Right renal pelvis (tissue), 4 donors: ENCODE measurements at regions not wholly inside any gene's neighbourhood (a gene's known extent, or its start where the extent isn't known, plus 50 kb on each side); places are given as distances from the start of the nearest gene placed in this dataset.

Experiments
- DNase-seq, 4 donors: peaks; one replicate each; pipeline ENCODE4 v3.0.0-alpha.2; 2013; ENCODE audit warnings: low read depth in 4 of 4, low spot score in 3 of 4, missing footprints in 1 of 4

GRCh38 chr6:25035512-25036435 lies 100.0 kb upstream of the RIPOR2 start:
- DNase-seq = no peak

GRCh38 chr6:25036461-25036860 lies 100.7 kb upstream of the RIPOR2 start:
- DNase-seq = no peak

- DNase-seq = no peak
Measured at GRCh38 chr6:25038300-25038699, 102.5 kb upstream of the RIPOR2 start.

GRCh38 chr6:25038999-25039398 lies 103.2 kb upstream of the RIPOR2 start:
- DNase-seq = no peak

GRCh38 chr6:25041485-25042035 lies 105.8 kb upstream of the RIPOR2 start:
- DNase-seq = no peak

- DNase-seq = no peak
Measured at GRCh38 chr6:25042036-25042521, 106.3 kb upstream of the RIPOR2 start.

- DNase-seq = no peak
Measured at GRCh38 chr6:25042536-25042935, 106.8 kb upstream of the RIPOR2 start.

GRCh38 chr6:25042984-25043725 lies 107.4 kb upstream of the RIPOR2 start:
- DNase-seq = no peak

- no peak for DNase-seq
Measured at GRCh38 chr6:25043892-25044291, 108.1 kb upstream of the RIPOR2 start.

- no peak for DNase-seq
Measured at GRCh38 chr6:25046942-25047341, 111.2 kb upstream of the RIPOR2 start.

GRCh38 chr6:25050356-25050755 lies 114.6 kb upstream of the RIPOR2 start:
- no peak for DNase-seq

GRCh38 chr6:25051083-25051482 lies 115.3 kb upstream of the RIPOR2 start:
- no peak for DNase-seq

GRCh38 chr6:25052181-25052580 lies 116.4 kb upstream of the RIPOR2 start:
- DNase-seq = no peak

GRCh38 chr6:25053875-25054371 lies 118.2 kb upstream of the RIPOR2 start:
- no peak for DNase-seq

GRCh38 chr6:25054469-25054868 lies 118.7 kb upstream of the RIPOR2 start:
- no peak for DNase-seq

GRCh38 chr6:25056130-25056529 lies 120.4 kb upstream of the RIPOR2 start:
- no peak for DNase-seq

- DNase-seq = no peak
Measured at GRCh38 chr6:25057111-25057905, 121.5 kb upstream of the RIPOR2 start.

GRCh38 chr6:25058441-25058840 lies 122.7 kb upstream of the RIPOR2 start:
- no peak for DNase-seq

GRCh38 chr6:25058941-25059340 lies 123.2 kb upstream of the RIPOR2 start:
- DNase-seq = no peak

- DNase-seq = no peak
Measured at GRCh38 chr6:25060522-25060921, 124.8 kb upstream of the RIPOR2 start.
